NCI-H2227 treated with DMSO at 0.1 percent for 48 hours (cell line): ENCODE measurements at regions not wholly inside any gene's neighbourhood (a gene's known extent, or its start where the extent isn't known, plus 50 kb on each side); places are given as distances from the start of the nearest gene placed in this dataset.

Experiments used
- DNase-seq: peaks from one replicate; lab custom pipeline; 2025; lab: John Stamatoyannopoulos, UW

GRCh38 chr15:31456354-31457060 is 129.9 kb downstream of the KLF13 start:
- no peak for DNase-seq

GRCh38 chr15:31457161-31457560 is 130.5 kb downstream of the KLF13 start:
- DNase-seq: no peak

- no peak for DNase-seq
Measured at GRCh38 chr15:31457631-31458526, 131.2 kb downstream of the KLF13 start.

- DNase-seq: no peak
Measured at GRCh38 chr15:31458596-31459399, 132.2 kb downstream of the KLF13 start.

- no peak for DNase-seq
Measured at GRCh38 chr15:31459400-31459748, 132.7 kb downstream of the KLF13 start.

- DNase-seq: no peak
Measured at GRCh38 chr15:31461375-31461774, 134.7 kb downstream of the KLF13 start.

- DNase-seq: no peak
Measured at GRCh38 chr15:31461911-31462480, 135.4 kb downstream of the KLF13 start.

GRCh38 chr15:31463521-31464102 is 137.0 kb downstream of the KLF13 start:
- DNase-seq: no peak

- no peak for DNase-seq
Measured at GRCh38 chr15:31464216-31465082, 137.8 kb downstream of the KLF13 start.

GRCh38 chr15:31465083-31465955 is 138.7 kb downstream of the KLF13 start:
- no peak for DNase-seq

GRCh38 chr15:31467361-31467760 is 140.7 kb downstream of the KLF13 start:
- no peak for DNase-seq

- DNase-seq: no peak
Measured at GRCh38 chr15:31468911-31469785, 142.5 kb downstream of the KLF13 start.

GRCh38 chr15:31469786-31470525 is 143.3 kb downstream of the KLF13 start:
- DNase-seq: no peak

GRCh38 chr15:31470756-31471155 is 144.1 kb downstream of the KLF13 start:
- DNase-seq: no peak

GRCh38 chr15:31471731-31472430 is 145.2 kb downstream of the KLF13 start:
- DNase-seq: no peak

GRCh38 chr15:31472636-31473384 is 146.2 kb downstream of the KLF13 start:
- no peak for DNase-seq
